ENCODE measurements at regions not wholly inside any gene's neighbourhood (a gene's known extent, or its start where the extent isn't known, plus 50 kb on each side); places are given as distances from the start of the nearest gene placed in this dataset.

DNA sequence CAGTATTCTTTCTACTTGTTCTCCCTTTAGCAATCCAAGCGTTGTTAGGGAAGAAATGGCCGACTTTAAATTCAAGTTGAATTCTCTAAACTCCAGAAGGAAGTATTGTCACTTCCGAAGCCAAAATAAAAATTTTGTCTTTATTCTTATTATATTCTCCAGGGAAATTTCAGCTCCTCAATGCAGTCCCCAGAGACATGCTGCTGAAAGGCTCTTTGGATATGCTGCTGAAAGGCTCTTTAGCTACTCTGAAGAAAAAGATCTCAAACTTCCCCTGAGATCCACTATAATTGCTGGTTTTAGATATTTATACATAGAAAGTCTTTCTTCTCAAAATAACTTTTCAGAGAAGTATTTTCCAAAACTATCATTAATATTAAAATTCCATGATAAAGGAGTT, 92.3 kb upstream of the PARP8 start:
- Histone ChIP-seq H4K20me1 (ENCODE audit: insufficient read depth, low read length) (no peaks in the 10 kb centered on the region), H3K27ac (ENCODE audit: low read depth, low read length, poor library complexity, severe bottlenecking) (no peak overlapping the region), H2AFZ (ENCODE audit: low read length) (no peak overlapping the region; the same call in 1 of the 2 replicates), H3K9me3 (ENCODE audit: low read length) (no peaks in the 10 kb centered on the region), H3K9ac (ENCODE audit: low read length) (no peak overlapping the region), H3K4me1 (ENCODE audit: insufficient read depth, low read length, severe bottlenecking) (peaks cover 5% of the 10 kb centered on the region), H3F3A (ENCODE audit: insufficient read depth, low read length) (no peaks in the 10 kb centered on the region; the same call in 1 of the 2 replicates), H3K4me3 (ENCODE audit: low read depth, low read length, poor library complexity, severe bottlenecking) (no peak overlapping the region), H3K27me3 (ENCODE audit: insufficient read depth, low read length) (no peaks in the 10 kb centered on the region), H3K9me2 (ENCODE audit: low read depth, low read length) (no peaks in the 10 kb centered on the region), H3K4me2 (ENCODE audit: low read length) (peak overlapping the region; percentile 35; the same call in 1 of the 2 replicates), H3K79me2 (ENCODE audit: insufficient read depth, low read length) (no peaks in the 10 kb centered on the region), H3K36me3 (ENCODE audit: insufficient read depth, low read length) (no peaks in the 10 kb centered on the region)
- TF ChIP-seq CTCF (IDR thresholded peaks at IDR 0.05; ENCODE audit: low read length): no peak
- TF ChIP-seq EZH2 (IDR thresholded peaks at IDR 0.05; ENCODE audit: borderline replicate concordance, low read length): no peak

DNA sequence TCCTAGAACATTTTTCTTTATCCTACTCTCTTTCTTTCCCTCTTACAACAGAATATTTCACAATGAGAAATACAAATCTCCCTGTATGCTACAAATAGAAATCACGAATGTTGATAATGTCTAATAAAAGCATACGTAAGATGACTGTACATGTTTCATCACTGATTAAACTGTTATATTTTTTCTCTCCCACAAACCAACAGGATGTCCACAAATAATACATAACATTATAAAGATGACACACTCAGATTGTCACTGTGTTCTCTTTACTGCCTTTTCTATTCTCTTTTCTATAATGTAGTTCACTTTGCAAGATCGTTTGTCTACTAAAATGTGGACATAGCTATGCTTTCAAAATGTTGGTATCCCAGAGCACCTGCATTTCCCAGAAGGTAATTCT, 90.7 kb upstream of the PARP8 start:
- no peaks in the 10 kb centered on the region for H3K27me3 ChIP-seq (ENCODE audit: insufficient read depth, low read length)
- no peaks in the 10 kb centered on the region for H3K79me2 ChIP-seq (ENCODE audit: insufficient read depth, low read length)
- H3K4me1 ChIP-seq (ENCODE audit: insufficient read depth, low read length, severe bottlenecking): peaks cover 5% of the 10 kb centered on the region
- H3K9me2 ChIP-seq (ENCODE audit: low read depth, low read length): no peaks in the 10 kb centered on the region
- H2AFZ ChIP-seq (ENCODE audit: low read length): 0 out of 2 replicates have a peak overlapping the region, but pooled peaks have one; percentile 4
- no peaks in the 10 kb centered on the region; the same call in 1 of the 2 replicates for H3F3A ChIP-seq (ENCODE audit: insufficient read depth, low read length)
- H3K4me3 ChIP-seq (ENCODE audit: low read depth, low read length, poor library complexity, severe bottlenecking): no peak overlapping the region
- no peaks in the 10 kb centered on the region for H3K9me3 ChIP-seq (ENCODE audit: low read length)
- H3K4me2 ChIP-seq (ENCODE audit: low read length): no peak overlapping the region
- H3K9ac ChIP-seq (ENCODE audit: low read length): no peak overlapping the region
- TF ChIP-seq CTCF (IDR thresholded peaks at IDR 0.05; ENCODE audit: low read length): no peak
- TF ChIP-seq EZH2 (IDR thresholded peaks at IDR 0.05; ENCODE audit: borderline replicate concordance, low read length): no peak
- no peaks in the 10 kb centered on the region for H4K20me1 ChIP-seq (ENCODE audit: insufficient read depth, low read length)
- no peaks in the 10 kb centered on the region for H3K36me3 ChIP-seq (ENCODE audit: insufficient read depth, low read length)
- H3K27ac ChIP-seq (ENCODE audit: low read depth, low read length, poor library complexity, severe bottlenecking): no peak overlapping the region

DNA sequence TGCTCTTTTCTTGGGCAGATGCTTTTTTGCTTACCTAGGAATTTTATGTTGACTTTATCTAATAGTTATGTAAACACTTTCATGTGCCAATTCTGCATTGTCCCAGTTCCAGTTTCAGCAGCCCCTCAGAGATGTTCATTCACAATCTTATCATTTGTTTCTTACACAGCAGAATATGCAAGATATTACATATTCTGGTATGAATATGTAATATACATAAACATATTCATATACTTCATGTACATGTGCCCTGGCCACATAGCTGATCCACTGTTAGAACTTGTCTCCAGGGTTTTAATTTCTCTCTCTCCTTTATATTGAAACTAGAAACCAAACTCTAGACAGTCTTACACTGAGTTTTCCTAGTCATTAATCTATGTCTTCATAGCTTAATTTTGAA, 90.2 kb upstream of the PARP8 start:
- no peaks in the 10 kb centered on the region for H3K27me3 ChIP-seq (ENCODE audit: insufficient read depth, low read length)
- H3K4me3 ChIP-seq (ENCODE audit: low read depth, low read length, poor library complexity, severe bottlenecking): no peak overlapping the region
- H3K27ac ChIP-seq (ENCODE audit: low read depth, low read length, poor library complexity, severe bottlenecking): no peak overlapping the region
- no peak overlapping the region for H2AFZ ChIP-seq (ENCODE audit: low read length)
- no peak for TF ChIP-seq EZH2 (IDR thresholded peaks at IDR 0.05; ENCODE audit: borderline replicate concordance, low read length)
- H3K9ac ChIP-seq (ENCODE audit: low read length): no peak overlapping the region
- H3K4me1 ChIP-seq (ENCODE audit: insufficient read depth, low read length, severe bottlenecking): peaks cover 5% of the 10 kb centered on the region
- no peaks in the 10 kb centered on the region for H3K9me3 ChIP-seq (ENCODE audit: low read length)
- no peaks in the 10 kb centered on the region for H3K9me2 ChIP-seq (ENCODE audit: low read depth, low read length)
- no peaks in the 10 kb centered on the region for H3K79me2 ChIP-seq (ENCODE audit: insufficient read depth, low read length)
- no peaks in the 10 kb centered on the region for H3K36me3 ChIP-seq (ENCODE audit: insufficient read depth, low read length)
- H4K20me1 ChIP-seq (ENCODE audit: insufficient read depth, low read length): no peaks in the 10 kb centered on the region
- no peak overlapping the region for H3K4me2 ChIP-seq (ENCODE audit: low read length)
- no peaks in the 10 kb centered on the region; the same call in 1 of the 2 replicates for H3F3A ChIP-seq (ENCODE audit: insufficient read depth, low read length)

DNA sequence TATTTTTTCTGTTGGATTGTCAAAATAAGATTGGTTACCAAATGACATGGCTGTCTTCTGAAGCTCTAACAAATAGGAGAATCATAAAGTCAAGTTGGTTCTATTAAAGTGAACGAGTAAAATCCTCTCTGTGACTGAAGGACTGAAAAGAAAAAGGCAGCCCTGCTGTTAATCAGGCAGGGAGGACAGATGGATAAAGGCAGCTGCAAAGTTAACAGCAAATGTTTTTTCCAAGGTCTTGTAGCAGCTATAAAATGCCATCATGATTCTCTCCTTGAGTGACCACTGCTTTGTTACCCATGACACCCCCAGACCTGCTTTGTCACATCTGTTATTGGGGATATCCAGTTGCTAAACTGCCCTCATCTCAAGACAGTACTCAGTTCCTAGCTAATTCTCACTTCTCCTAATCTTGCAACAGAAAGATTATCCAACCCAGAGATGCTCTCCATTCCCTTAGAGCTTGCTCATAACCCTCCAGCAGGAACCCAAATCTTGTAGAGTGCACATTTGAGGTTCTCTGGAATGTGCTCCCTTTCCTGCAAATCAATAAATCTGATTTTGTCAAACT, 89.7 kb upstream of the PARP8 start:
- H3K4me2 ChIP-seq (ENCODE audit: low read length): no peak overlapping the region
- no peaks in the 10 kb centered on the region for H3K36me3 ChIP-seq (ENCODE audit: insufficient read depth, low read length)
- no peaks in the 10 kb centered on the region; the same call in 1 of the 2 replicates for H3F3A ChIP-seq (ENCODE audit: insufficient read depth, low read length)
- no peaks in the 10 kb centered on the region for H4K20me1 ChIP-seq (ENCODE audit: insufficient read depth, low read length)
- H3K4me1 ChIP-seq (ENCODE audit: insufficient read depth, low read length, severe bottlenecking): peaks cover 5% of the 10 kb centered on the region
- H3K4me3 ChIP-seq (ENCODE audit: low read depth, low read length, poor library complexity, severe bottlenecking): no peak overlapping the region
- no peaks in the 10 kb centered on the region for H3K9me2 ChIP-seq (ENCODE audit: low read depth, low read length)
- no peak for TF ChIP-seq CTCF (IDR thresholded peaks at IDR 0.05; ENCODE audit: low read length)
- TF ChIP-seq EZH2 (IDR thresholded peaks at IDR 0.05; ENCODE audit: borderline replicate concordance, low read length): no peak
- no peak overlapping the region for H3K27ac ChIP-seq (ENCODE audit: low read depth, low read length, poor library complexity, severe bottlenecking)
- H3K9me3 ChIP-seq (ENCODE audit: low read length): no peaks in the 10 kb centered on the region
- H3K9ac ChIP-seq (ENCODE audit: low read length): no peak overlapping the region
- no peaks in the 10 kb centered on the region for H3K79me2 ChIP-seq (ENCODE audit: insufficient read depth, low read length)
- no peak overlapping the region for H2AFZ ChIP-seq (ENCODE audit: low read length)
- H3K27me3 ChIP-seq (ENCODE audit: insufficient read depth, low read length): no peaks in the 10 kb centered on the region
